Non-pigmented ciliary epithelial cell (primary cell): ENCODE measurements at regions not wholly inside any gene's neighbourhood (a gene's known extent, or its start where the extent isn't known, plus 50 kb on each side); places are given as distances from the start of the nearest gene placed in this dataset.

Experiments used
- DNase-seq: peaks from one replicate; pipeline ENCODE4 v3.0.0-alpha.2; 2010; ENCODE audit warnings: low read depth

DNA sequence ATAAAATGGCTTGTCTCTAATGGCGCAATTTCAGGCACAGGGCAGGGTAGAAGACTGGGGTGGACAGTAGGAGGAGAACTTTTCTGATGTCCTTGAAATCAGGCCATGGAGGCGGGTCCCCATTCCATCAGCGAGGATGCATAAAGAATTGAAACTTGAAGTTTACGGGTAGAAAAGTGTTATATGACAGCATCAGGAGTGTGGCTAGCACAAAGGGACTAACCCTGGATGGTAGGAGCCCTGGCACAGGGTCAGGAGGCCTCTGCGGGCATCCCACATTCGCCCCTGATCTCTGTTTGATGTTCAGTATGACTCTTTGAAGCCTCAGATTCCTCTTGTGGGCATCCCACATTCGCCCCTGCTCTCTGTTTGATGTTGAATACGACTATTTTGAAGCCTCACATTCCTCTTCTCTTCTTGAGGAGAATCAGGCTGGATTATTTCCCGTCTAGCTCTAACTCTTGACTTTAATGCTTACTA lies 94.8 kb upstream of the ADRA1B start:
- no peak for DNase-seq

GRCh38 chr5:159824188-159825161 lies 91.8 kb upstream of the ADRA1B start:
- no peak for DNase-seq

DNA sequence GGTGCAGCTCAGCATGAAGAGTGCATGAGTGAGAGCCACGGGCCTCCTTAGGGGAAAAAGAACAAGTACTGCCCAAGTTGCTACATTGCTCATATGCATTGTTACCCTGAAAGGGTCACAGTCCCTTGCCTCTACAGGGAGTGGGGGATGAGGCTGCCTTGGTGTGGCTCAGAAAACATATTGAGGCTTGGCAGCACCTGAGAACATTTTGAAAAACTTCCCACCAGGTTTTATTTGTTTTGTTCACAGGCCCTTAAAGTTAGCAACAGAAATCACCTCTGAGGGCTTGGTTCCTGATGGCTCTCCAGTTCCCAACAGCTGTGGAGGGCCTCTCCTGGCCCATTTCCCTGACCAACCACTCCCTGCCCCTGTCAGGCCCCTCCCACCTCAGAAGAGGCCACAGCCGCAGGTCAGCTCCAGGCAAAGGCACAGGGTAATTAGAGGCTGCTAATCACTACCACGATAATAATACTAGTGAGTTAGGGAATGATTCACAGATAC lies 90.7 kb upstream of the ADRA1B start:
- DNase-seq: no peak

GRCh38 chr5:159826351-159827214 lies 89.7 kb upstream of the ADRA1B start:
- peak; percentile 65 for DNase-seq

GRCh38 chr5:159827861-159828260 lies 88.4 kb upstream of the ADRA1B start:
- no peak for DNase-seq

GRCh38 chr5:159832073-159832472 lies 84.2 kb upstream of the ADRA1B start:
- no peak for DNase-seq

DNA sequence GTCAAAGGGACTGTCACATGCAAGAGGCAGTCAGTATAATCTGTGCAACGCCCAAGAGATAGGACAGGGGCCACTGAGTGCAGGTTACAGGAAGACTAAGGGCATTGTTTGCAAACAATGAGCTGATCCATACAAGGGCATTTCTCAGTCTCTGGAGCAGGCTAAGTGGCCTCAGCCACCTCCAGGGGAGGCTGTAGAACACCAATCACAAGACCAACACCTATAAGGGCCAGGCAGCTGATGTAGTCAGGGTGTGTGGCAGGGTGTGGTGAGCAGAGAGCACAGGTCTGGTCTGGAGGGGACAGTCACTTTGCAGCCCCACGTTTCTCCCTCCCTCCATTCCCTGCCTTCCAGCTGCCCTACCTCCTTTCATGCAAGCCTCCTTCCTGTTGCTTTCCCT lies 83.2 kb upstream of the ADRA1B start:
- DNase-seq: no peak

- no peak for DNase-seq
Observed at GRCh38 chr5:159833846-159834245, 82.4 kb upstream of the ADRA1B start.

DNA sequence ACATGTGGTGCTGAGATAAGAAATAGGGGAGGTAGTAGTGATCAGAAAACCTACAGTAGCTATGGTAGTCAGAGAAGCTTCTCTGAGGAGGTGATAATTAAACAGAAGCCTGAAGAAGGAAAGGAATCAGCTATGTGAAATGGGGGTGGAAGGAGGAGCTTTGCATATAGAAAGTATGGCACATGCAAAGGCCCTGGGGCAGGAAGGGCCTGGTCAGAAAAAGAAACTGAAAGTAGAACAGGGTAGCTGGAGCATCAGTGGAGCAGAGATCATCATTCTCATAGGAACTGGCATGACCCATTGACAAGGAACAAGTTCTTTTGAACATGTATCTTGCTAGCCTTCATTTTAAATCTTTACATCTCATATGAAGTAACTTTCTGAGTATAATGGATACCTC lies 80.7 kb upstream of the ADRA1B start:
- no peak for DNase-seq

DNA sequence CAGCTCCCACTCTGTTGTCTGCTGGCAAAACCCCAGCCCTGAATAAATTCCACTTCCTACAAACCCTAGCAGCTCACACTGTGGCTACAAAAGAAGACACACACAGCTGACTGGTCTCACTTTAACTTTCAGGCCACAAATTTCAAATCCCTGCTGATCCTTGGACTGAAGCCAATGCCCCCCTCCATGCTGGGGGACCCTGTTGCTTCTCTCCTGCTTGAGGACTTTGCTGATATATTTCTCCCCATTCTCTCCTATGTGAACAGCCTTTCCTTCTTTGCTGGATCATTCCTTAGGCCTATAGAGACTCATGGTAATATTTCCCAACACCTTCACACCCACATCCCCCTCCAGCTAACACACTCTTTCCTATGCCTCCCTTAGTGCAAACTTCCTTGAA lies 79.6 kb upstream of the ADRA1B start:
- no peak for DNase-seq

DNA sequence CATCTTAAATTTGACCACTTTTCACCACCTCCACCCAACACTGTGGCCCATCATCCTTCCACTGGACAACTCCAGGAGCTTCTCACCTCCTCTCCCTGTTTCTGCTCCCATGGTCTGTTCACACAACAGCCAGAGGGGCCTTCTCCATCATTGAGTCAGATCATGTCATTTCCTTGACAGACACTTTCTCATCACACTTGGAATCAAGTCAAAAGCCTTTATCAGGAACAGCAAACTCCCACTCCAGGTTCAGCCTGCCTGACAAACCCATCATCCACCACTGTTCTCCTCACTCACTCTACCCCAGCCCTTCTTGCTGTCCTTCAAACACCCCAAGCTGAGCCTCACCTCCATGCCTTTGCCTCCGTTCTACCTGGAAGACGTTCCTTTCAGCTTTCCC lies 78.4 kb upstream of the ADRA1B start:
- DNase-seq: no peak

DNA sequence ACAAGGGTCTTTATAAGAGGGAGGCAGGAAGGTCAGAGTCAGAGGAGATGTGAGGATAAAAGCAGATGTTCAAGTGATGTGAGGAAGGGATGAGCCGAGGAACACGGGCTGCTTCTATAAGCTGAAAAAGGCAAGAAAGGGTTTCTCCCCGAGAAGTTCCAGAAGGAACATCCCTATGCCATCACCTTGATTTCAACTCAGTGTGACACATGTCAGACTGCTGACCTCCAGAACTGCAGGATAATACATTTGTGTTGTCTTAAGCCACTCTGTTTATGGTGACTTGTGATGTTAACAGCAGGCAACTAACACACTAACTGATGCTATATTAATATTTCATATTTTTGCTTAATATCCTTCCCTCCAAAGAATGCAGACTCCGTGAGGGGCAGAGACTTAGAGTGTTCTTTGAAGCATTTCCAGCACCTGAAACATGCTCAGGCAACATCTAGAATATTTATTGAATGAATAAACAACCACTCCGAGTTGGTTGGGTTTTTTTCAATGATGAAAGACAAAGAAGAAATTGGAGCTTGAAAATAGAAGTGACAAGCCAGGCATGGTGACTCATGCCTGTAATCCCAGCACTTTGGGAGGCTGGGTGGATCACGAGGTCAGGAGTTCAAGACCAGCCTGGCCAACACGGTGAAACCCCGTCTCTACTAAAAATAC lies 77.6 kb upstream of the ADRA1B start:
- no peak for DNase-seq

DNA sequence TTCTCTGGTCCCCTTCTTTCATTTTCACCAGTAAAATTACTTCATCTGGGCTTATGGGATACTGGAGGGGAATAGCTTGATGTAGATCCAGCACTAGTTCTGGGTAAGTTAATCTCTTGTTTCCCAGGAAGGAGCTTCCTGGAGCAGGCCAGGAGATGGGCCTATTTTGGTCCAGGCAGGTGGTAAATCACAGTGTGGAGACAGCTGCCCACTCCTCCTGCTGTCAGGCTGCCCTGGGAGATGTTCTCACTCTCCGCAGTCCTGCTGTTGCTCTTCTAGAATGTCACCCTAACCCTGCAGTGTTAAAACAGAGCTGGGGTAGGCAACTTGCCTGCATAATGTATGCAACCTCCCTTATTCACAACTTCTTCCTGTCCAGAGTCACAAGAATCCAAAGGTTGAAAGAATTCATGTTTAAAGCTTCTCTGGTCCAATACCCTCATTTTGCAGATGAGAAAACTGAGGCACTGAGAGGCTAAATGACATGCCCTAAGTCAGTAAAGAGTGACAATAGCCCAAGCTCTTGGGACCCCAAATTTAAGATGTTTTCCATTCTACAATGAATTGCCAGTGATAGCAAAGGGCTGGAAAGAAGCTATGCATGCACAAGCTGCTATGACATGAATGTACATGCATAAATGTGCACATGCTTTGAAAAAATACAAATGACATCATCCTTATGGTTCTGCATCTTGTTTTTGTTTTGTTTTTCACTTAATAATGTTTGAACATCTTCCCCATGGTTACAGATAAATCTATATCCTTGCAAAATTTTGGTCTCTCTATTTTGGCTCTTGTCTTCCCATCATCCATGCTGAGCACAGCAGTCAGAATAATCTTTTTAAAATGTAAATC lies 71.8 kb upstream of the ADRA1B start:
- DNase-seq: no peak

- peak; percentile 67 for DNase-seq
Observed at GRCh38 chr5:159849437-159850083, 66.7 kb upstream of the ADRA1B start.

- peak; percentile 28 for DNase-seq
Observed at GRCh38 chr5:159850160-159850559, 66.1 kb upstream of the ADRA1B start.

GRCh38 chr5:159851053-159851452 lies 65.2 kb upstream of the ADRA1B start:
- DNase-seq: no peak

DNA sequence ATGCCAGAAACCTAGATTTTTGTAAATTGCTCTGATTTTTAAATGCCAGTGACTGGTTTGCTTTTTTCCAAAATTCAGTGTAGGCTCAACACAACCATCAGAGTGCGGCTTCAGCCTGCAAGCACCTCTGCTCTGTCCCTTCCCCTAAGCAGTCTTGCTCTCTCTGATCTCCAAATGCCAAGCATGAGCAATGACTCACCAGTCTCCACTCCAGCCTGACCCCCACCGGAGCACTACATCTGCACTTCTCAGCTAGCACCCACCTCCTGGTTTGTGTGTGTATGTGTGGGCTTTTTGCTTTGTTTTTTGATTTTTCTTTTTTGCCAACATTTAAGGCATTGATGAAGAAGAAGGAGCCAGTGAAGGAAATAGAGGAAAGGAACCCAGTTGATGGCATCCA lies 61.4 kb upstream of the ADRA1B start:
- DNase-seq: peak; percentile 22

GRCh38 chr5:159855476-159856191 lies 60.6 kb upstream of the ADRA1B start:
- DNase-seq: no peak

- no peak for DNase-seq
Observed at GRCh38 chr5:159858871-159859270, 57.4 kb upstream of the ADRA1B start.

DNA sequence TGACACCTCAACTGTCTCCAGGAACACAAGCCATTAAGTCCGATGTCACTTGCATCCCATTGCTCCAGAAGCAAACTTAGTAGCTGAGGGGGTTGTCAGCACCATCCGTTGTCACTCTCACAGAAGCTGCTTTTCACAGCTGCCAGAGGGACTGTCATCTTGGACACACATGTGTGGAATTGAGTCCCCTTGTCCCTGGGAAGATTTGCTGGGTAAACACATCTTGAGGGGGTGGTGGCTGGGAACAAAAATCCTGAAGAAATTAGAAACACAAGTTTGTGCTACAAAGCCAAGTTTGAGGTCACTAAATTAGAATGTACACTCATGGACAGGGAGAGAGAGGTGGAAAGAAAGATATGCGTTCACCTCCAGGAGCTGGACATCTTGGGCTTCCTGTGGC lies 55.2 kb upstream of the ADRA1B start:
- no peak for DNase-seq
